ENCODE measurements at regions not wholly inside any gene's neighbourhood (a gene's known extent, or its start where the extent isn't known, plus 50 kb on each side); places are given as distances from the start of the nearest gene placed in this dataset.
"Not testable (repeated sequence)": the region's sequence is repeated elsewhere in the genome, so short reads cannot be mapped to it uniquely, and the experiment has no call there.

GRCh38 chr2:138298120-138298814 lies 203.3 kb upstream of the SPOPL start:
- in situ Hi-C loops (cut with HindIII; ENCODE audit: low sequenced_read_pairs): no loop called here

GRCh38 chr2:138298900-138299299 lies 202.7 kb upstream of the SPOPL start:
- in situ Hi-C loops (cut with HindIII; ENCODE audit: low sequenced_read_pairs): no loop called here

GRCh38 chr2:138306626-138307025 lies 194.9 kb upstream of the SPOPL start:
- in situ Hi-C loops (cut with HindIII; ENCODE audit: low sequenced_read_pairs): no loop called here

GRCh38 chr2:138307099-138307498 lies 194.5 kb upstream of the SPOPL start:
- in situ Hi-C loops (cut with HindIII; ENCODE audit: low sequenced_read_pairs): no loop called here

- in situ Hi-C loops (cut with HindIII; ENCODE audit: low sequenced_read_pairs): no loop called here
Observed at GRCh38 chr2:138309760-138310159, 191.8 kb upstream of the SPOPL start.

- in situ Hi-C loops (cut with HindIII; ENCODE audit: low sequenced_read_pairs): no loop called here
Observed at GRCh38 chr2:138312061-138312460, 189.5 kb upstream of the SPOPL start.

GRCh38 chr2:138315619-138316018 lies 186.0 kb upstream of the SPOPL start:
- in situ Hi-C loops (cut with HindIII; ENCODE audit: low sequenced_read_pairs): not testable (repeated sequence)

GRCh38 chr2:138319616-138320015 lies 182.0 kb upstream of the SPOPL start:
- in situ Hi-C loops (cut with HindIII; ENCODE audit: low sequenced_read_pairs): no loop called here

- in situ Hi-C loops (cut with HindIII; ENCODE audit: low sequenced_read_pairs): no loop called here
Observed at GRCh38 chr2:138321458-138321857, 180.1 kb upstream of the SPOPL start.

GRCh38 chr2:138323382-138324067 lies 178.0 kb upstream of the SPOPL start:
- in situ Hi-C loops (cut with HindIII; ENCODE audit: low sequenced_read_pairs): no loop called here

- in situ Hi-C loops (cut with HindIII; ENCODE audit: low sequenced_read_pairs): no loop called here
Observed at GRCh38 chr2:138324068-138324771, 177.3 kb upstream of the SPOPL start.

GRCh38 chr2:138327967-138328366 lies 173.6 kb upstream of the SPOPL start:
- in situ Hi-C loops (cut with HindIII; ENCODE audit: low sequenced_read_pairs): no loop called here

GRCh38 chr2:138329162-138329561 lies 172.4 kb upstream of the SPOPL start:
- in situ Hi-C loops (cut with HindIII; ENCODE audit: low sequenced_read_pairs): no loop called here

- in situ Hi-C loops (cut with HindIII; ENCODE audit: low sequenced_read_pairs): no loop called here
Observed at GRCh38 chr2:138329591-138329990, 172.0 kb upstream of the SPOPL start.

- in situ Hi-C loops (cut with HindIII; ENCODE audit: low sequenced_read_pairs): no loop called here
Observed at GRCh38 chr2:138333121-138333520, 168.4 kb upstream of the SPOPL start.

GRCh38 chr2:138333677-138334076 lies 167.9 kb upstream of the SPOPL start:
- in situ Hi-C loops (cut with HindIII; ENCODE audit: low sequenced_read_pairs): no loop called here

GRCh38 chr2:138334323-138334722 lies 167.2 kb upstream of the SPOPL start:
- in situ Hi-C loops (cut with HindIII; ENCODE audit: low sequenced_read_pairs): no loop called here

GRCh38 chr2:138335036-138335435 lies 166.5 kb upstream of the SPOPL start:
- in situ Hi-C loops (cut with HindIII; ENCODE audit: low sequenced_read_pairs): no loop called here

- in situ Hi-C loops (cut with HindIII; ENCODE audit: low sequenced_read_pairs): no loop called here
Observed at GRCh38 chr2:138336146-138336545, 165.4 kb upstream of the SPOPL start.

- in situ Hi-C loops (cut with HindIII; ENCODE audit: low sequenced_read_pairs): no loop called here
Observed at GRCh38 chr2:138355244-138355643, 146.3 kb upstream of the SPOPL start.

- in situ Hi-C loops (cut with HindIII; ENCODE audit: low sequenced_read_pairs): no loop called here
Observed at GRCh38 chr2:138356178-138356577, 145.4 kb upstream of the SPOPL start.

GRCh38 chr2:138359532-138359931 lies 142.0 kb upstream of the SPOPL start:
- in situ Hi-C loops (cut with HindIII; ENCODE audit: low sequenced_read_pairs): no loop called here
